ENCODE measurements at regions not wholly inside any gene's neighbourhood (a gene's known extent, or its start where the extent isn't known, plus 50 kb on each side); places are given as distances from the start of the nearest gene placed in this dataset.

GRCh38 chr18:73563345-73563744 lies 584.3 kb downstream of the FBXO15 start:
- no peak overlapping the region for H3K27ac ChIP-seq (ENCODE audit: low read depth, low read length)

More at GRCh38 chr18:73563345-73563744, 584.3 kb downstream of the FBXO15 start:
- no peak for DNase-seq (ENCODE audit: low read depth, low spot score)
- POLR2A ChIA-PET = no interaction called here
- BruUV-seq (replicated peaks) = no TSS peak
- no peak overlapping the region for H3K4me2 ChIP-seq (ENCODE audit: low read length)
- H4K20me1 ChIP-seq (ENCODE audit: insufficient read depth) = no peaks in the 10 kb centered on the region
- H3K9me3 ChIP-seq (ENCODE audit: control insufficient read depth in 1 of 2, insufficient read depth in 1 of 2, low read depth in 1 of 2, low read length in 2 of 2) = peaks cover 7 to 9% of the 10 kb centered on the region in 2 experiments; a peak in 2 of 4 replicates
- no peaks in the 10 kb centered on the region for H3K9me2 ChIP-seq (ENCODE audit: insufficient read depth)
- no peak overlapping the region for H3K4me3 ChIP-seq (replicated peaks in 1 of 2; ENCODE audit: low read depth in 1 of 2, low read length in 2 of 2)
- no peak for ATAC-seq
- CTCF ChIA-PET = no interaction called here
- no peaks in the 10 kb centered on the region for H3K4me1 ChIP-seq (ENCODE audit: control insufficient read depth in 1 of 2, insufficient read depth in 2 of 2, low read length in 2 of 2)
- no peaks in the 10 kb centered on the region for H3K27me3 ChIP-seq (ENCODE audit: insufficient read depth, low read length)
- no peak overlapping the region for H2AFZ ChIP-seq (ENCODE audit: low read depth, low read length, poor library complexity, severe bottlenecking)
- RAD21 ChIA-PET (ENCODE audit: low non-redundant PET in 1 of 2, low total read pairs in 2 of 2, uncharacterized antibody in 2 of 2, unreplicated experiment in 2 of 2) = no interaction called here
- H3K36me3 ChIP-seq (ENCODE audit: control insufficient read depth in 1 of 2, insufficient read depth in 2 of 2, low read length in 2 of 2) = no peaks in the 10 kb centered on the region
- intact Hi-C loops (cut with micrococcal nuclease) = no loop called here
- no peak overlapping the region for H3K9ac ChIP-seq (ENCODE audit: low read length)
- TF ChIP-seq ZFX (IDR thresholded peaks at IDR 0.05) = no peak
- TF ChIP-seq POLR2AphosphoS5 (IDR thresholded peaks at IDR 0.05; ENCODE audit: low read depth, low read length) = no peak
- no peak for TF ChIP-seq TCF7L2 (IDR thresholded peaks at IDR 0.05; ENCODE audit: borderline replicate concordance, extremely low read depth, insufficient read depth, insufficient read length)
- no peak for TF ChIP-seq SRF (IDR thresholded peaks at IDR 0.05; ENCODE audit: low read depth)
- TF ChIP-seq CEBPB (IDR thresholded peaks at IDR 0.05; ENCODE audit: low read depth) = no peak
- TF ChIP-seq FOSL1 (IDR thresholded peaks at IDR 0.05; ENCODE audit: low read depth) = no peak
- TF ChIP-seq EZH2phosphoT487 (IDR thresholded peaks at IDR 0.05; ENCODE audit: borderline replicate concordance) = no peak
- TF ChIP-seq RAD21 (IDR thresholded peaks at IDR 0.05; ENCODE audit: low read depth) = no peak
- TF ChIP-seq JUND (IDR thresholded peaks at IDR 0.05) = no peak
- TF ChIP-seq CTCF (IDR thresholded peaks at IDR 0.05 in 2 of 3, conservative IDR thresholded peaks at IDR 0.05 in 1 of 3; ENCODE audit: borderline replicate concordance in 1 of 3, insufficient read depth in 1 of 3, low read depth in 2 of 3, low read length in 2 of 3) = no peak
- no peak for TF ChIP-seq ATF3 (IDR thresholded peaks at IDR 0.05)
- no peaks in the 10 kb centered on the region for H3K79me2 ChIP-seq (ENCODE audit: insufficient read depth, low read length)
